AG09319 (cell line): ENCODE measurements at regions not wholly inside any gene's neighbourhood (a gene's known extent, or its start where the extent isn't known, plus 50 kb on each side); places are given as distances from the start of the nearest gene placed in this dataset.

Experiments used
- DNase-seq: peaks from one replicate; pipeline ENCODE4 v3.0.0-alpha.2; 2010; ENCODE audit warnings: low read depth; ENCODE audit errors: extremely low read depth
- CTCF ChIP-seq: IDR thresholded peaks from 2 replicates; pipeline ENCODE4 v1.5.1; 2011; ENCODE audit warnings: low read depth, mild to moderate bottlenecking, inconsistent platforms, low read length, moderate library complexity

- DNase-seq, result no peak
- TF ChIP-seq CTCF, result no peak
Measured at GRCh38 chr6:84508981-84509380, 255.4 kb downstream of the TBX18 start.

GRCh38 chr6:84508334-84508733 lies 256.1 kb downstream of the TBX18 start:
- no peak for TF ChIP-seq CTCF
- DNase-seq, result no peak

GRCh38 chr6:84504025-84504424 lies 260.4 kb downstream of the TBX18 start:
- TF ChIP-seq CTCF, result no peak

GRCh38 chr6:84501315-84501714 lies 263.1 kb downstream of the TBX18 start:
- no peak for TF ChIP-seq CTCF
- DNase-seq, result no peak

More at GRCh38 chr6:84504025-84504424, 260.4 kb downstream of the TBX18 start:
- DNase-seq, result no peak

- no peak for DNase-seq
- no peak for TF ChIP-seq CTCF
Measured at GRCh38 chr6:84500726-84501125, 263.7 kb downstream of the TBX18 start.

- DNase-seq, result no peak
- TF ChIP-seq CTCF, result no peak
Measured at GRCh38 chr6:84498905-84499304, 265.5 kb downstream of the TBX18 start.

- TF ChIP-seq CTCF, result no peak
- DNase-seq, result no peak
Measured at GRCh38 chr6:84492241-84493165, 265.1 kb upstream of the CEP162 start.
